H9 (cell line): ENCODE measurements at regions not wholly inside any gene's neighbourhood (a gene's known extent, or its start where the extent isn't known, plus 50 kb on each side); places are given as distances from the start of the nearest gene placed in this dataset.

Experiments
- DNase-seq: peaks from one replicate; pipeline ENCODE4 v3.0.0-alpha.2; 2017
- H2AFZ ChIP-seq: one replicate; pipeline ENCODE4 v1.6.1; 2013; ENCODE audit warnings: mild to moderate bottlenecking, low read length, control low read depth, moderate library complexity
- H2AK5ac ChIP-seq: 2 replicates; pipeline ENCODE4 v1.6.1; 2013; ENCODE audit warnings: low read length, control low read depth, mixed read lengths; ENCODE audit not compliant: insufficient read length
- H2BK120ac ChIP-seq: one replicate; pipeline ENCODE4 v1.6.1; 2013; ENCODE audit warnings: low read depth, mild to moderate bottlenecking, low read length, control low read depth, inconsistent platforms; ENCODE audit not compliant: poor library complexity, severe bottlenecking
- H2BK12ac ChIP-seq: 2 replicates; pipeline ENCODE4 v1.6.1; 2013; ENCODE audit warnings: low read length, control low read depth, mixed read lengths, low read depth; ENCODE audit not compliant: insufficient read length
- H2BK15ac ChIP-seq: 2 replicates; pipeline ENCODE4 v1.6.1; 2013; ENCODE audit warnings: low read depth, low read length, control low read depth
- H2BK20ac ChIP-seq: one replicate; pipeline ENCODE4 v1.6.1; 2013; ENCODE audit warnings: low read depth, mild to moderate bottlenecking, low read length, control low read depth, inconsistent platforms; ENCODE audit not compliant: poor library complexity, severe bottlenecking
- H2BK5ac ChIP-seq: 2 replicates; pipeline ENCODE4 v1.6.1; 2013; ENCODE audit warnings: low read length, control low read depth, mixed read lengths; ENCODE audit not compliant: insufficient read length
- H3K14ac ChIP-seq: 2 replicates; pipeline ENCODE4 v1.6.1; 2013; ENCODE audit warnings: low read length, control low read depth; ENCODE audit not compliant: insufficient read depth
- H3K18ac ChIP-seq: 2 replicates; pipeline ENCODE4 v1.6.1; 2013; ENCODE audit warnings: low read depth, mild to moderate bottlenecking, mixed read lengths, low read length, control low read depth; ENCODE audit not compliant: insufficient read length
- H3K23ac ChIP-seq: 2 replicates; pipeline ENCODE4 v1.6.1; 2013; ENCODE audit warnings: low read length, control low read depth, mixed read lengths, low read depth; ENCODE audit not compliant: insufficient read length
- H3K23me2 ChIP-seq: 2 replicates; pipeline ENCODE4 v1.6.1; 2013; ENCODE audit warnings: low read depth, mild to moderate bottlenecking, mixed read lengths, low read length, control low read depth; ENCODE audit not compliant: insufficient read length, poor library complexity, severe bottlenecking
- H3K27ac ChIP-seq: 2 replicates; pipeline ENCODE4 v1.5.1; 2013; ENCODE audit warnings: low read length, control low read depth, mixed read lengths, low read depth; ENCODE audit not compliant: insufficient read length
- H3K27me3 ChIP-seq: 2 replicates; pipeline ENCODE4 v1.6.1; 2013; ENCODE audit warnings: low read length, control low read depth, inconsistent platforms; ENCODE audit not compliant: insufficient read depth
- H3K4ac ChIP-seq: 2 replicates; pipeline ENCODE4 v1.6.1; 2013; ENCODE audit warnings: low read depth, mild to moderate bottlenecking, control low read depth, inconsistent platforms, low read length, moderate library complexity
- H3K4me1 ChIP-seq: 2 replicates; pipeline ENCODE4 v1.6.1; 2013; ENCODE audit warnings: low read length, control low read depth, inconsistent platforms; ENCODE audit not compliant: insufficient read depth
- H3K4me2 ChIP-seq: 2 replicates; pipeline ENCODE4 v1.6.1; 2013; ENCODE audit warnings: low read length, control low read depth, mixed read lengths; ENCODE audit not compliant: insufficient read length, insufficient read depth
- H3K56ac ChIP-seq: 2 replicates; pipeline ENCODE4 v1.6.1; 2013; ENCODE audit warnings: low read depth, mild to moderate bottlenecking, mixed read lengths, low read length, control low read depth; ENCODE audit not compliant: insufficient read length
- H3K79me1 ChIP-seq: 2 replicates; pipeline ENCODE4 v1.6.1; 2013; ENCODE audit warnings: low read depth, mild to moderate bottlenecking, moderate library complexity, low read length, control low read depth, inconsistent platforms; ENCODE audit not compliant: insufficient read depth, poor library complexity, severe bottlenecking
- H3K79me2 ChIP-seq: 2 replicates; pipeline ENCODE4 v1.6.1; 2013; ENCODE audit warnings: low read length, control low read depth, inconsistent platforms; ENCODE audit not compliant: insufficient read depth
- H3K9ac ChIP-seq: 2 replicates; pipeline ENCODE4 v1.6.1; 2013; ENCODE audit warnings: low read length, control low read depth, mixed read lengths; ENCODE audit not compliant: insufficient read length; ENCODE audit errors: extremely low read depth
- H3K9me3 ChIP-seq: one replicate; pipeline ENCODE4 v1.6.1; 2013; ENCODE audit warnings: low read depth, low read length, inconsistent platforms; ENCODE audit not compliant: control insufficient read depth
- H3T11ph ChIP-seq: one replicate; pipeline ENCODE4 v1.6.1; 2013; ENCODE audit warnings: mild to moderate bottlenecking, low read length, control low read depth, inconsistent platforms
- H4K20me1 ChIP-seq: one replicate; pipeline ENCODE4 v1.6.1; 2013; ENCODE audit not compliant: control insufficient read depth, insufficient read length, insufficient read depth
- H4K5ac ChIP-seq: 2 replicates; pipeline ENCODE4 v1.6.1; 2013; ENCODE audit warnings: low read depth, mild to moderate bottlenecking, mixed read lengths, low read length, control low read depth; ENCODE audit not compliant: insufficient read length
- H4K8ac ChIP-seq: replicated peaks from 2 replicates; pipeline ENCODE4 v1.6.1; 2013; ENCODE audit warnings: low read length, control low read depth, mixed read lengths, low read depth; ENCODE audit not compliant: insufficient read length
- H4K91ac ChIP-seq: 2 replicates; pipeline ENCODE4 v1.6.1; 2013; ENCODE audit warnings: low read depth, mild to moderate bottlenecking, moderate library complexity, mixed read lengths, low read length, control low read depth; ENCODE audit not compliant: insufficient read length
- H3K27ac Mint-ChIP-seq, 3 experiments: 2 replicates in 2 of 3; 3 replicates in 1 of 3; pipeline ENCODE4 v1.8.0; 2020 to 2021; ENCODE audit warnings: mixed read lengths in 3 of 3, mild to moderate bottlenecking in 1 of 3, moderate library complexity in 1 of 3
- H3K27me3 Mint-ChIP-seq: 2 replicates; pipeline ENCODE4 v1.8.0; 2021; ENCODE audit warnings: low read depth, mild to moderate bottlenecking, moderate library complexity, mixed read lengths
- H3K36me3 Mint-ChIP-seq, 3 experiments: 2 replicates in 2 of 3; 3 replicates in 1 of 3; pipeline ENCODE4 v1.8.0; 2020 to 2021; ENCODE audit warnings: low read depth in 3 of 3, mixed read lengths in 3 of 3; ENCODE audit not compliant: insufficient read depth in 1 of 3
- H3K4me1 Mint-ChIP-seq, 2 experiments: 2 replicates each; pipeline ENCODE4 v1.8.0; 2020; ENCODE audit warnings: mixed read lengths in 2 of 2
- H3K4me3 Mint-ChIP-seq, 2 experiments: 2 replicates in 1 of 2; 3 replicates in 1 of 2; pipeline ENCODE4 v1.8.0; 2020 to 2021; ENCODE audit warnings: mild to moderate bottlenecking in 2 of 2, mixed read lengths in 2 of 2, moderate library complexity in 1 of 2
- H3K9me3 Mint-ChIP-seq, 2 experiments: 2 replicates in 1 of 2; 3 replicates in 1 of 2; pipeline ENCODE4 v1.8.0; 2020; ENCODE audit warnings: mild to moderate bottlenecking in 2 of 2, mixed read lengths in 2 of 2, moderate library complexity in 1 of 2
- WGBS: extraction: QIAGEN DNeasy Blood & Tissue Kit; methylation state at CpG from one replicate; pipeline ENCODE4 v1.1.7; 2013; ENCODE audit warnings: missing lambda C conversion rate, low lambda C conversion rate, mixed read lengths; ENCODE audit not compliant: insufficient read length; ENCODE audit errors: extremely low coverage; 5-methylcytosine and 5-hydroxymethylcytosine counted together
- TF ChIP-seq, protein P1 (sequence below): fragments of 200-600 bp; sonication (generic); conservative IDR thresholded peaks from 3 replicates; pipeline ENCODE4 v1.8.0; 2021; ENCODE audit warnings: antibody characterized with exemption, mild to moderate bottlenecking

DNA sequence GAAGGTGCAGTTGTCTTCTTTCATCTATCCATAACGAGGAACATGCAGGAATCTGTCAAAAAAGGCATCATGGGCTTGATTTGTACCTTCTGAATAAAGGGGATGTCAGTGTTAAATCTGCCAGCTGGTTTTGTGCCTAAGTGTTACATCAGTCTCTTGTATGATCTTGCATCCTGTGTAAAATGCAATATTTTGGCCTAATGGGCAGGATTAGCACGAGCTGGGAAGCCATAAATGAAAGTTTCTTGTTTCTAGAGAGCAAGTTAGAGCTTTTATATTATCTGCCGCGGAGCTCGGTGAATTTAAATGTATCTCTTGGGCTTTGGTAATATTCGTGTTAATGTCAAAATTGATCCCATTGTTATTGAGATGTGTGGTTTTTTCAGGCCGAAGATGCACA lies 526.1 kb upstream of the WWC1 start:
- Histone ChIP-seq H2AFZ (no peak overlapping the region), H2BK5ac (no peak overlapping the region), H3K9ac (no peak overlapping the region), H3K27ac (no peak overlapping the region), H3T11ph (no peak overlapping the region), H2BK15ac (no peak overlapping the region), H2BK120ac (no peak overlapping the region), H3K4me1 (peaks cover 16% of the 10 kb centered on the region; the same call in 1 of the 2 replicates), H3K14ac (no peak overlapping the region), H3K56ac (no peak overlapping the region), H3K9me3 (no peaks in the 10 kb centered on the region), H2BK12ac (no peak overlapping the region), H3K27me3 (no peaks in the 10 kb centered on the region), H4K5ac (no peak overlapping the region), H3K23ac (no peak overlapping the region), H3K4me2 (no peak overlapping the region), H3K18ac (no peak overlapping the region), H4K91ac (no peak overlapping the region), H3K79me1 (no peaks in the 10 kb centered on the region), H4K8ac (no peak overlapping the region), H3K79me2 (no peaks in the 10 kb centered on the region), H2BK20ac (no peak overlapping the region), H3K4ac (no peak overlapping the region), H3K23me2 (no peaks in the 10 kb centered on the region), H4K20me1 (no peaks in the 10 kb centered on the region), H2AK5ac (no peak overlapping the region)
- Mint-ChIP-seq H3K4me3 (no peak overlapping the region), H3K27me3 (0 out of 2 replicates have a peak, but pooled peaks cover 2% of the 10 kb centered on the region), H3K9me3 (peaks cover 5% of the 10 kb centered on the region in 2 experiments; a peak in 3 of 5 replicates), H3K36me3 (no peaks in the 10 kb centered on the region), H3K4me1 (peaks cover 28 to 31% of the 10 kb centered on the region in 2 experiments), H3K27ac (no peak overlapping the region)
- DNase-seq, result no peak
- no CpG with 5 or more reads among the region's 7 CpGs for WGBS
- TF ChIP-seq, protein P1, sequence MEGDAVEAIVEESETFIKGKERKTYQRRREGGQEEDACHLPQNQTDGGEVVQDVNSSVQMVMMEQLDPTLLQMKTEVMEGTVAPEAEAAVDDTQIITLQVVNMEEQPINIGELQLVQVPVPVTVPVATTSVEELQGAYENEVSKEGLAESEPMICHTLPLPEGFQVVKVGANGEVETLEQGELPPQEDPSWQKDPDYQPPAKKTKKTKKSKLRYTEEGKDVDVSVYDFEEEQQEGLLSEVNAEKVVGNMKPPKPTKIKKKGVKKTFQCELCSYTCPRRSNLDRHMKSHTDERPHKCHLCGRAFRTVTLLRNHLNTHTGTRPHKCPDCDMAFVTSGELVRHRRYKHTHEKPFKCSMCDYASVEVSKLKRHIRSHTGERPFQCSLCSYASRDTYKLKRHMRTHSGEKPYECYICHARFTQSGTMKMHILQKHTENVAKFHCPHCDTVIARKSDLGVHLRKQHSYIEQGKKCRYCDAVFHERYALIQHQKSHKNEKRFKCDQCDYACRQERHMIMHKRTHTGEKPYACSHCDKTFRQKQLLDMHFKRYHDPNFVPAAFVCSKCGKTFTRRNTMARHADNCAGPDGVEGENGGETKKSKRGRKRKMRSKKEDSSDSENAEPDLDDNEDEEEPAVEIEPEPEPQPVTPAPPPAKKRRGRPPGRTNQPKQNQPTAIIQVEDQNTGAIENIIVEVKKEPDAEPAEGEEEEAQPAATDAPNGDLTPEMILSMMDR, result no peak
